K562 (cell line): ENCODE measurements at regions not wholly inside any gene's neighbourhood (a gene's known extent, or its start where the extent isn't known, plus 50 kb on each side); places are given as distances from the start of the nearest gene placed in this dataset.

Source experiments
- ATAC-seq: fragments of 200-7000 bp; cut with Tn5 transposase; 3 replicates; pipeline ENCODE4 v1.9.1; 2020; ENCODE audit warnings: moderate library complexity
- BruUV-seq: library from RNA; stranded (reverse); fragments of 400-500 nt; replicated peaks from 2 replicates; lab custom pipeline; 2021; lab: Mats Ljungman, UMichigan
- CTCF ChIA-PET: fragments of 300-600 bp; formaldehyde crosslinking; extraction: SDS; loops from one replicate; lab custom pipeline; 2021; ENCODE audit warnings: low intra/inter-chr PET ratio; lab: Yijun Ruan, JAX
- POLR2A ChIA-PET: fragments of 300-600, 350-650 bp; sonication (Branson Sonifier 250); formaldehyde crosslinking; extraction: SDS; loops from one replicate; lab custom pipeline; 2021; ENCODE audit warnings: antibody characterized with exemption, inconsistent platforms; lab: Yijun Ruan, JAX
- DNase-seq, 4 experiments: peaks; one replicate each; pipeline versions ENCODE4 v3.0.0 to v3.0.0-alpha.2; 2011 to 2018; ENCODE audit warnings: low spot score in 3 of 4, mixed read lengths in 3 of 4; ENCODE audit errors: extremely low read depth in 1 of 4
- FAIRE-seq: peaks from 2 replicates; lab custom pipeline; 2011; peaks lifted over from hg19 to GRCh38; lab: Jason Lieb, UNC
- H2AFZ ChIP-seq: 2 replicates; pipeline ENCODE4 v1.6.0; 2011; ENCODE audit warnings: low read depth, low read length, control low read depth, inconsistent platforms
- H3K27ac ChIP-seq: fragments of 200-600 bp; 3 replicates; pipeline ENCODE4 v1.8.0; 2011; ENCODE audit warnings: low read depth, mild to moderate bottlenecking, control low read depth, inconsistent platforms, low read length, moderate library complexity, mixed read lengths; ENCODE audit errors: extremely low read depth
- H3K27me3 ChIP-seq, 2 experiments: fragments of 300-600 bp in 1 of 2; 2 replicates in 1 of 2; 3 replicates in 1 of 2; pipeline versions ENCODE4 v1.6.0 to v1.8.0; 2011; ENCODE audit warnings: inconsistent platforms in 2 of 2, low read length in 2 of 2, mild to moderate bottlenecking in 1 of 2, mixed read lengths in 1 of 2, moderate library complexity in 1 of 2; ENCODE audit not compliant: control insufficient read depth in 2 of 2, insufficient read depth in 2 of 2
- H3K36me3 ChIP-seq: fragments of 300-600 bp; 3 replicates; pipeline ENCODE4 v1.8.0; 2011; ENCODE audit warnings: mild to moderate bottlenecking, low read length, inconsistent platforms; ENCODE audit not compliant: control insufficient read depth, insufficient read depth
- H3K4me1 ChIP-seq, 2 experiments: fragments of 200-600 bp in 1 of 2; replicated peaks in 1 of 2; 2 replicates in 1 of 2; 3 replicates in 1 of 2; pipeline versions ENCODE4 v1.5.1 to v1.8.0; 2011; ENCODE audit warnings: inconsistent platforms in 2 of 2, low read length in 2 of 2, mild to moderate bottlenecking in 1 of 2, mixed read lengths in 1 of 2, moderate library complexity in 1 of 2; ENCODE audit not compliant: control insufficient read depth in 2 of 2, insufficient read depth in 2 of 2
- H3K4me2 ChIP-seq: 2 replicates; pipeline ENCODE4 v1.6.1; 2011; ENCODE audit warnings: low read length, control low read depth, inconsistent platforms, mixed read lengths; ENCODE audit not compliant: insufficient read depth
- H3K4me3 ChIP-seq: fragments of 200-600 bp; sonication (generic), shearing (Covaris generic); 2 replicates; pipeline ENCODE4 v1.5.1; 2016; ENCODE audit warnings: control low read depth, inconsistent platforms
- H3K79me2 ChIP-seq: fragments of 200-600 bp; 3 replicates; pipeline ENCODE4 v1.8.0; 2011; ENCODE audit warnings: low read length, inconsistent platforms; ENCODE audit not compliant: control insufficient read depth, insufficient read depth
- H3K9ac ChIP-seq, 2 experiments: 2 replicates each; pipeline versions ENCODE4 v1.6.0 to v1.6.1; 2011; ENCODE audit warnings: low read depth in 2 of 2, low read length in 2 of 2, control low read depth in 1 of 2, inconsistent platforms in 1 of 2, mild to moderate bottlenecking in 1 of 2, mixed read lengths in 1 of 2; ENCODE audit not compliant: insufficient read depth in 1 of 2
- H3K9me1 ChIP-seq: one replicate; pipeline ENCODE4 v1.6.0; 2011; ENCODE audit warnings: inconsistent platforms, mild to moderate bottlenecking, low read length, moderate library complexity; ENCODE audit not compliant: control insufficient read depth, insufficient read depth
- H3K9me3 ChIP-seq: replicated peaks from 2 replicates; pipeline ENCODE4 v1.5.1; 2011; ENCODE audit warnings: low read depth, low read length, inconsistent platforms; ENCODE audit not compliant: control insufficient read depth, insufficient read depth
- H4K20me1 ChIP-seq: replicated peaks from 2 replicates; pipeline ENCODE4 v1.6.1; 2011; ENCODE audit warnings: low read length, inconsistent platforms, mixed read lengths; ENCODE audit not compliant: control insufficient read depth, insufficient read depth
- ATF1 ChIP-seq, 2 experiments: fragments of 450-650 bp in 1 of 2; IDR thresholded peaks; 2 replicates each; pipeline ENCODE4 v1.6.1; 2016; ENCODE audit warnings: missing compliant biosample characterization in 1 of 2, missing genetic modification characterization in 1 of 2
- BCL6 ChIP-seq: fragments of 250-450 bp; sonication (Bioruptor Pico); IDR thresholded peaks from 2 replicates; pipeline ENCODE4 v1.4.0; 2020
- ELF2 ChIP-seq: fragments of 250-450 bp; sonication (Bioruptor Pico); IDR thresholded peaks from 2 replicates; pipeline ENCODE4 v1.5.0; 2021; ENCODE audit warnings: mild to moderate bottlenecking
- GTF2A2 ChIP-seq: IDR thresholded peaks from 2 replicates; pipeline ENCODE4 v1.6.1; 2016; ENCODE audit warnings: mild to moderate bottlenecking, missing genetic modification characterization, missing compliant biosample characterization
- HLTF ChIP-seq: fragments of 450-650 bp; IDR thresholded peaks from 2 replicates; pipeline ENCODE4 v1.6.1; 2016
- KLF13 ChIP-seq: fragments of 450-650 bp; IDR thresholded peaks from 2 replicates; pipeline ENCODE4 v1.6.1; 2016; ENCODE audit warnings: missing genetic modification characterization, low read depth, mild to moderate bottlenecking, missing compliant biosample characterization, moderate library complexity, borderline replicate concordance
- PURB ChIP-seq: sonication (generic); formaldehyde crosslinking; IDR thresholded peaks from 2 replicates; pipeline ENCODE4 v1.9.0; 2021; ENCODE audit warnings: low read depth, mild to moderate bottlenecking, missing genetic modification reagents
- TEAD2 ChIP-seq: fragments of 450-650 bp; IDR thresholded peaks from 2 replicates; pipeline ENCODE4 v1.6.1; 2016; ENCODE audit warnings: missing genetic modification characterization, control low read depth, missing compliant biosample characterization
- WHSC1 ChIP-seq: IDR thresholded peaks from one replicate; pipeline ENCODE4 v1.6.1; 2012; ENCODE audit warnings: low read length, control low read depth, inconsistent platforms
- ZNF140 ChIP-seq: fragments of 250-450 bp; sonication (Bioruptor Pico); IDR thresholded peaks from 2 replicates; pipeline ENCODE4 v1.8.0; 2021; ENCODE audit warnings: moderate library complexity, mild to moderate bottlenecking, inconsistent platforms
- ZNF146 ChIP-seq: IDR thresholded peaks from one replicate; pipeline ENCODE4 v1.6.1; 2018; ENCODE audit warnings: missing compliant biosample characterization; ENCODE audit not compliant: unreplicated experiment
- ZNF212 ChIP-seq: fragments of 450-650 bp; formaldehyde crosslinking; IDR thresholded peaks from 2 replicates; pipeline ENCODE4 v1.4.0; 2020; ENCODE audit warnings: mild to moderate bottlenecking
- ZNF217 ChIP-seq: sonication (generic); formaldehyde crosslinking; IDR thresholded peaks from 2 replicates; pipeline ENCODE4 v1.8.0; 2022; ENCODE audit warnings: mild to moderate bottlenecking, missing genetic modification reagents
- ZNF354B ChIP-seq: fragments of 250-450 bp; sonication (Bioruptor Pico); IDR thresholded peaks from 2 replicates; pipeline ENCODE4 v1.4.0; 2020
- WGBS: fragments of 100-300 bp; shearing (Covaris generic); methylation state at CpG from one replicate; pipeline ENCODE4 v1.1.6; 2016; ENCODE audit warnings: low coverage, mixed read lengths; ENCODE audit not compliant: insufficient coverage; ENCODE audit errors: missing lambda C conversion rate; 5-methylcytosine and 5-hydroxymethylcytosine counted together
- in situ Hi-C: fragments of 300-500 bp; cut with MboI; formaldehyde crosslinking; loops from 4 replicates; pipeline ENCODE4 v1.15.0; 2018; ENCODE audit warnings: inconsistent platforms, mixed read lengths
- intact Hi-C: fragments of 100-400 bp; cut with micrococcal nuclease; formaldehyde crosslinking; loops from 2 replicates; pipeline ENCODE4 v1.14.2; 2022
- TF ChIP-seq, protein P1 (sequence below), 2 experiments: fragments of 450-650 bp in 1 of 2; sonication (generic) in 1 of 2; formaldehyde crosslinking in 1 of 2; IDR thresholded peaks; 2 replicates each; pipeline versions ENCODE4 v1.7.1 to v1.9.0; 2016 to 2022; ENCODE audit warnings: inconsistent platforms in 1 of 2, mild to moderate bottlenecking in 1 of 2, missing genetic modification reagents in 1 of 2
- TF ChIP-seq, protein P2 (sequence below): sonication (generic); formaldehyde crosslinking; IDR thresholded peaks from 2 replicates; pipeline ENCODE4 v1.8.0; 2022; ENCODE audit warnings: missing genetic modification reagents, mild to moderate bottlenecking, moderate library complexity, borderline replicate concordance

DNA sequence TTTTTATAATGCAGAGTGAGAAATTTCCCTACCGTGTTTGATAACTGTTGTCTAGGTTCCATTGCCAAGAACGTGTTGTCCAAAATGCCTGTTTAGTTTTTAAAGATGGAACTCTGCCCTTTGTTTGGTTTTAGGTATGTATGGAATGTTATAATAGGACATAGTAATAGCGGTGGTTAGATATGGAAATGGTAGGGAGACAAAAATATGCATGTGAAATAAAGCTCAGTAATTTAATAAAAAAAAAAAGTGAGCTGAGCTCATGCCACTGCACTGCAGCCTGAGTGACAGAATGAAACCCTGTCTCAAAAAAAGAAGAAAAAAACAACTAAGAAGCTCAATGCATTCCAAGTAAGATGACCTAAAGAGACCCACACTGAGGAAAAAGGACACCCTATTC is 72.9 kb downstream of the ZNF783 start:
- Histone ChIP-seq H3K9ac (no peak overlapping the region), H3K4me2 (no peak overlapping the region)
- POLR2A ChIA-PET = interaction anchor here (0.9 kb wide), 1 partner anchor 13 kb away, joined by 3 read pairs; no protein-coding TSS in a partner anchor
- TF ChIP-seq ZNF140 (CRISPR knock-in tag) = no peak
- TF ChIP-seq, protein P1, sequence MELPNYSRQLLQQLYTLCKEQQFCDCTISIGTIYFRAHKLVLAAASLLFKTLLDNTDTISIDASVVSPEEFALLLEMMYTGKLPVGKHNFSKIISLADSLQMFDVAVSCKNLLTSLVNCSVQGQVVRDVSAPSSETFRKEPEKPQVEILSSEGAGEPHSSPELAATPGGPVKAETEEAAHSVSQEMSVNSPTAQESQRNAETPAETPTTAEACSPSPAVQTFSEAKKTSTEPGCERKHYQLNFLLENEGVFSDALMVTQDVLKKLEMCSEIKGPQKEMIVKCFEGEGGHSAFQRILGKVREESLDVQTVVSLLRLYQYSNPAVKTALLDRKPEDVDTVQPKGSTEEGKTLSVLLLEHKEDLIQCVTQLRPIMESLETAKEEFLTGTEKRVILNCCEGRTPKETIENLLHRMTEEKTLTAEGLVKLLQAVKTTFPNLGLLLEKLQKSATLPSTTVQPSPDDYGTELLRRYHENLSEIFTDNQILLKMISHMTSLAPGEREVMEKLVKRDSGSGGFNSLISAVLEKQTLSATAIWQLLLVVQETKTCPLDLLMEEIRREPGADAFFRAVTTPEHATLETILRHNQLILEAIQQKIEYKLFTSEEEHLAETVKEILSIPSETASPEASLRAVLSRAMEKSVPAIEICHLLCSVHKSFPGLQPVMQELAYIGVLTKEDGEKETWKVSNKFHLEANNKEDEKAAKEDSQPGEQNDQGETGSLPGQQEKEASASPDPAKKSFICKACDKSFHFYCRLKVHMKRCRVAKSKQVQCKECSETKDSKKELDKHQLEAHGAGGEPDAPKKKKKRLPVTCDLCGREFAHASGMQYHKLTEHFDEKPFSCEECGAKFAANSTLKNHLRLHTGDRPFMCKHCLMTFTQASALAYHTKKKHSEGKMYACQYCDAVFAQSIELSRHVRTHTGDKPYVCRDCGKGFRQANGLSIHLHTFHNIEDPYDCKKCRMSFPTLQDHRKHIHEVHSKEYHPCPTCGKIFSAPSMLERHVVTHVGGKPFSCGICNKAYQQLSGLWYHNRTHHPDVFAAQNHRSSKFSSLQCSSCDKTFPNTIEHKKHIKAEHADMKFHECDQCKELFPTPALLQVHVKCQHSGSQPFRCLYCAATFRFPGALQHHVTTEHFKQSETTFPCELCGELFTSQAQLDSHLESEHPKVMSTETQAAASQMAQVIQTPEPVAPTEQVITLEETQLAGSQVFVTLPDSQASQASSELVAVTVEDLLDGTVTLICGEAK (IDR thresholded peaks at IDR 0.05) = no peak
- TF ChIP-seq, protein P1 (CRISPR knock-in tag; IDR thresholded peaks at IDR 0.05) = no peak
- no peak for TF ChIP-seq BCL6
- TF ChIP-seq HLTF = no peak
- TF ChIP-seq WHSC1 = no peak
- TF ChIP-seq ZNF146 (CRISPR knock-in tag) = no peak
- no peak for TF ChIP-seq ZNF354B (CRISPR knock-in tag)
- no peak for TF ChIP-seq TEAD2 (tag)
- TF ChIP-seq, protein P2, sequence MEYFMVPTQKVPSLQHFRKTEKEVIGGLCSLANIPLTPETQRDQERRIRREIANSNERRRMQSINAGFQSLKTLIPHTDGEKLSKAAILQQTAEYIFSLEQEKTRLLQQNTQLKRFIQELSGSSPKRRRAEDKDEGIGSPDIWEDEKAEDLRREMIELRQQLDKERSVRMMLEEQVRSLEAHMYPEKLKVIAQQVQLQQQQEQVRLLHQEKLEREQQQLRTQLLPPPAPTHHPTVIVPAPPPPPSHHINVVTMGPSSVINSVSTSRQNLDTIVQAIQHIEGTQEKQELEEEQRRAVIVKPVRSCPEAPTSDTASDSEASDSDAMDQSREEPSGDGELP (CRISPR knock-in tag) = no peak
- TF ChIP-seq GTF2A2 = no peak
- TF ChIP-seq KLF13 (tag) = no peak
- TF ChIP-seq ZNF212 = no peak
- TF ChIP-seq ATF1 (CRISPR knock-in tag; IDR thresholded peaks at IDR 0.05) = no peak
- TF ChIP-seq ATF1 (tag; IDR thresholded peaks at IDR 0.05) = no peak
- no peak for TF ChIP-seq PURB (CRISPR knock-in tag)
- TF ChIP-seq ELF2 (CRISPR knock-in tag) = no peak
- no peak for TF ChIP-seq ZNF217 (CRISPR knock-in tag)

More for the DNA sequence above, 72.9 kb downstream of the ZNF783 start:
- Histone ChIP-seq H2AFZ (no peak overlapping the region), H3K9me1 (no peaks in the 10 kb centered on the region), H3K27ac (no peak overlapping the region), H3K4me3 (no peak overlapping the region), H3K36me3 (no peaks in the 10 kb centered on the region), H3K9me3 (no peaks in the 10 kb centered on the region), H3K79me2 (no peaks in the 10 kb centered on the region), H3K27me3 (no peaks in the 10 kb centered on the region; a peak in 1 of 5 replicates), H3K4me1 (no peaks in the 10 kb centered on the region), H4K20me1 (no peaks in the 10 kb centered on the region)
- BruUV-seq = no TSS peak
- WGBS = 5% methylated on average over 3 of the region's 3 CpGs
- in situ Hi-C loops (no loop called here), intact Hi-C loops (no loop called here)
- ATAC-seq (no peak), DNase-seq (no peak), FAIRE-seq (no peak)
- CTCF ChIA-PET = no interaction called here
